ENCODE measurements at regions not wholly inside any gene's neighbourhood (a gene's known extent, or its start where the extent isn't known, plus 50 kb on each side); places are given as distances from the start of the nearest gene placed in this dataset.

DNA sequence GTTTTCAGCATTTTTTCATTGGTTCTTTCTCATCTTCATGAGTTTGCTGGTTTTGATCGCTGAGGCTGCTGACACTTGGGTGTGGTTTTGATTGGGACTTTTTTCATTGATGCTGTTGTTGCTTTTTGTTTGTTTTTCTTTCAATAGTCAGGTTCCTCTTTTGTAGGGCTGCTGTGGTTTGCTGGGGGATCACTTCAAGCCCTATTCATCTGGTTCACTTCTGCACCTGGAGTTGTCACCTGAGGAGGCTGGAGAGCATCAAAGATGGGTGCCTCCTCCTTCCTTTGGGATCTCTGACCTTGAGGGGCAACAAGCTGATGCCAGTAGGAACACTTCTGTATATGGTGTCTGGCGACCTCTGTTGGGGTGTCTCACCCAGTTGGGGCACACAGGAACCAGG is 1279.9 kb upstream of the TMPRSS15 start:
- no peak for DNase-seq (ENCODE audit: low read depth)

- no peak for DNase-seq (ENCODE audit: low read depth)
These were observed 1280.7 kb upstream of the TMPRSS15 start for GRCh38 chr21:19684328-19684727.

GRCh38 chr21:19692231-19692630 is 1288.6 kb upstream of the TMPRSS15 start:
- no peak for DNase-seq (ENCODE audit: low read depth)

DNA sequence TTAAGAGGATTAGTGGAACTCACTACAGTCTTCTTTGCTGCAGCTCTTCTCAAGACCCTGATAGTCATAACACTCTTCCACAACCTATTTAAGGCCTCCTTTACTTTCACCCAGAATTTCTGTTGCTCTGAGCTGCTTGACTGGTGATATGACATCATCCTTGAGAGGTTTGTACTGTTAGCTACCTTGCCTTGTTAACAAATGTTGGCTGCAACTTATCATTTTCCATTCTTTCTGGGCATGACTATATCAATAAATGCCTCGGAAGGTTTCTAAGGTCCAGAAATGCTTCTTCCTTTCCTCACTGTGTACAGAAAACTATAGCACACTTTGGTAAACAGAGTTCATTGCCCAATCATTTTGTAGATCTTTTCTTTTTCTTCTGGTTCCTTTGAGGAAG is 1292.2 kb upstream of the TMPRSS15 start:
- no peak for DNase-seq (ENCODE audit: low read depth)

- DNase-seq (ENCODE audit: low read depth): no peak
These were observed 1296.9 kb upstream of the TMPRSS15 start for GRCh38 chr21:19700476-19700875.

- no peak for DNase-seq (ENCODE audit: low read depth)
These were observed 1295.5 kb upstream of the NCAM2 start for GRCh38 chr21:19702726-19703125.

DNA sequence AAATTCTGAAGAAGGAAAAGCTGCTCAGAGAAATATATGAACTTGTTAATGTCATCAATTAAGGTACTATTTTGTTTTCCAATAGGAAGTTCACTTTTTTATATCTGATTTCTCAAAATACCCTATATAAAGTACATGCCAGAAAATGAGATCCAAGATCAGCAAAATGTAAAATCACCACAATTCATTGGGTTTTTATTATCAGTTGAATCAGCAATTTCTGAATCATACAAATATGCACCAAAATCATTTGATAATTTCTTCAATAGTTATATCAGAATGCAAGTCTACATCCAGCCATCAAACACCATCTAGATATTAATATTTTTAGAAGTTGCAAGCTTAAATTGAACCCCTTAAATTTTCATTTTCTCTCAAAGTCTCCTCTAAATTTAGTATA is 1293.4 kb upstream of the NCAM2 start:
- DNase-seq (ENCODE audit: low read depth): no peak

DNA sequence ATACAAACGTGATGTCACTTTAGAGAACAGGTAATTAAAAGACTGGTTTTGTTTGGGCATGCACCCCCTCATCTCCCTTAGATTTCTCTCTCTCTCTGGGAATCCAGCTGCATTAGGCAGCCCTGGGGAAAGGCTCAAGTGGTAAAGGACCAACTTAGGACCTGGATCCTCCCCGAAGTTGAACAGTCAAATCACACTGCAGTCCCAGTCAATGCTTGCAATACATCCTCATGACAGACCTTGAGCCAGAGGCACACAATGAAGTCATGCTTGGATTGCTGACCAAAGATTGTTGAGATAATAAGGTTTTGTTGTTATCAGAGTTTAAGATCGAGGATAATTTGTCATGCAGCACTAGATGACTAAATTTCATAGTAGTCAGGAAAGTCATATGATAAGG is 1285.8 kb upstream of the NCAM2 start:
- no peak for DNase-seq (ENCODE audit: low read depth)

GRCh38 chr21:19713313-19713712 is 1284.9 kb upstream of the NCAM2 start:
- DNase-seq (ENCODE audit: low read depth): no peak

DNA sequence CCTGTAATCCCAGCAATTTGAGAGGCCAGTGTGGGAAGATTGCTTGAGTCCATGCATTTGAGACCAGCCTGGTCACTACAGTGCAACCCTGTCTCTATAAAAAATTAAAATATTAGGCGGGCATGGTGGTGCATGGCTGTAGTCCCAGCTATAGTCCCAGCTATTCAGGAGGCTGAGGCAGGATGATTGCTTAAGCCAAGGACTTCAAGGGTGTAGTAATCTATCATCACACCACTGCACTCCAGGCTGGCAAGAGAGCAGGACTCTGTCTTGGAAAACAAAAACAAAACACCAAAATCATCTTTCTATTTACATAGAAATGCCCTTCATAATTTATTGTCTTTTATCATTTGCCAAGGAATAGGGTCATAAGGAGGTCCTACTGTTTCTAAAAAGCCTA is 1274.1 kb upstream of the NCAM2 start:
- DNase-seq (ENCODE audit: low read depth): no peak

DNA sequence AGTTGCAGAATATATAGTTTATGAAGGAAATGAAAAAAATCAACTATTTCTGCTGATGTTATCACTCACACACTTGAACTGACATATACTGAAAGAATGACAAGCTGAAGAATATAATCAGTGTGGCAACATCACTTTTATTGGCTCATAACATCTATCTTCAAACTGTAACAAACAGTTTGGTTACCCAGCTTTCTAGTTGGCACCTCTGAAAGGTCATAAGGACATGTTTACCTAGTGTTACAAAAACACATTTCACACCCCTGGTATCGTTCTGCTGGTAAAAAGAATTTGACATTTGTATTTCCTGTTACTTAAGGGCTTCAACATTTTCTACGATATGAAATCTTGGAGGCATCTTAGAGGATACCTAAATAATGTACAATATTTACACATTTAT is 1267.0 kb upstream of the NCAM2 start:
- DNase-seq (ENCODE audit: low read depth): no peak

- no peak for DNase-seq (ENCODE audit: low read depth)
These were observed 1238.4 kb upstream of the NCAM2 start for GRCh38 chr21:19759836-19760235.

DNA sequence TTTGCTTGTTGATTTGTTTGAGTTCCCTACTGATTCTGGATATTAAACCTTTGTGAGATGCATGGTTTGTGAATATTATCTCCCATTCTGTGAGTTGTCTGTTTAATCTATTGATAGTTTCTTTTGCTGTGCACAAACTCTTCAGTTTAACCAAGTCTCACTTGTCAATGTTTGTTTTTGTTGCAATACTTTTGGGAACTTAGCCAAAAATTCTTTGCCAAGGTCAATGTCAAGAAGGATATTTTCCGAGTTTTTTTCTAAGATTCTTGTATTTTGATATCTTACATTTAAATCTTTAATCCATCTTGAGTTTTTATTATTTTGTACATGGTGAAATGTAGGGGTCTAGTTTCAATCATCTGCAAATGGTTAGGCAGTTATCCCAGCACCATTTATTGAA is 1230.7 kb upstream of the NCAM2 start:
- DNase-seq (ENCODE audit: low read depth): no peak

GRCh38 chr21:19771881-19772280 is 1226.3 kb upstream of the NCAM2 start:
- DNase-seq (ENCODE audit: low read depth): no peak

GRCh38 chr21:19776076-19776475 is 1222.1 kb upstream of the NCAM2 start:
- no peak for DNase-seq (ENCODE audit: low read depth)

GRCh38 chr21:19781881-19782652 is 1216.1 kb upstream of the NCAM2 start:
- DNase-seq (ENCODE audit: low read depth): no peak

DNA sequence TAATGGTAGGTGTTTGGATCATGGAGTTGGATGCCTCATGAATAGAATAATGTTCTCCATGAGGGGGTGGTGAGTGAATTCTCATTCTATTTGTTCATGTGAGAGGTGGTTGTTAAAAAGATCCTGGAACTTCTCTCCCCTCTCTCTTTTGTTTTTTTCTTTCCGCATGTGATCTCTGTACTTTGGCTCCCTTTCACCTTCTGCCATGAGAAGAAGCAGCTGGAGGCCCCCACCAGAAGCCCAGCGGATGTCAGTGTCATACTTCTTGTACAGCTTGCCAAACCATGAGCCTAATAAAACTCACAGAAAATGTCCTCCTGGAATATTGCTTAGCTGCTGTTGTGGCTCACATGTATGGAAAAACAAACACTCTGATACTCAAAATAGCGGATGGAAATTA is 1212.3 kb upstream of the NCAM2 start:
- no peak for DNase-seq (ENCODE audit: low read depth)

DNA sequence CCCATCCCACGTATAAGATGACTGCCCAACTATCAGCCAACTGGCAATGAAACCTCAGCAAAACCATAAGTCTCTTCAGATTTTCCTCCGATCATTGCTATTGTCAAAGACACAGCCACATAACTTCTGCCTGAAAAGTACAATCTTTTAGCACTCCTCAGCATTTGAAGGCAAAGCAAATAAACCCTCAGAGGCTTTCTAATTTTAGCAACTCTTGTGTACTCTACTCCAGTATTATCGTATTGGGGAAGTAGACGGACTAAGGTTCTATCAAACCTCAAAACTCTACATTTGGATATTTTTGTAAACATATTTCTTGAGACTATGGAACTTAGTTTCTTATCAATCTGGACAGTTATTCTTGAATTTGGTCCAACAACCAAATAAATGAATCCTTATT is 1206.2 kb upstream of the NCAM2 start:
- no peak for DNase-seq (ENCODE audit: low read depth)

DNA sequence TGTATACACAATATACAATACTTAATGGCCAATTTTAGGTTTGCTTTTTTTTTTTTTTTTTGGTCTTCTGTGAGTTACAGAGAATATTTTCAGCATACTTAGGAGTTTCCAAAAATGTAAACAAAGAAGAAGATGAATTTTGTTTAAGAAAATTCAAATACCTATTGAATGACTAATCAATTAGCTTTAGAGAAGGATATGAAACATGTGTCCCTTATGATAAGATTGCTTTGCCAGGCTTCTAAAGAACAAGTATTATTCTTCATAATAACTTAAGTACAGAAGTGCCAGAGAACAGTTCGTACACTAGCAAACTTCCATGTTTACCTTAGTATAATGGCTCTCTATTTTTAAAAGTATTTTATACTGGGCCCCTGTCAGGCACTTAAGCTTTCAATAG is 1191.0 kb upstream of the NCAM2 start:
- DNase-seq (ENCODE audit: low read depth): no peak

- no peak for DNase-seq (ENCODE audit: low read depth)
These were observed 1187.4 kb upstream of the NCAM2 start for GRCh38 chr21:19810779-19811178.

DNA sequence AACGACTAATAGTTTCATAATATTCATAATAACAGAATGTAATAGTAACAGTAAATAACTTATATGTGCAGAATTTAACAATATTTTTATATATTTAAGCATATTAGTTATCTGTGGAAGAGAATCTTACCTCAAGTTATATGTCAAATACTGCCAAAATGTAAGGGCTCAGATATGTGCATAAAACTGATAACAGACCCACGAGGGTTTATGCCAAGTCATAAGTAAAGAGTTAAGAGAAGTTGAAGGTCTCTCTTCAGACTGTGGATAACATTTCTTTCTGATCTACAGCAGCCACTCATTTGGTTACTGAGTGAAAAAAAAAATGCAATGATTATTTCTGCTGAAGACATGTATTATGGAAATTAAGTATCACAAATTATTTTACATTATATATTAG is 1167.8 kb upstream of the NCAM2 start:
- no peak for DNase-seq (ENCODE audit: low read depth)

- DNase-seq (ENCODE audit: low read depth): no peak
These were observed 1165.7 kb upstream of the NCAM2 start for GRCh38 chr21:19832551-19832950.

DNA sequence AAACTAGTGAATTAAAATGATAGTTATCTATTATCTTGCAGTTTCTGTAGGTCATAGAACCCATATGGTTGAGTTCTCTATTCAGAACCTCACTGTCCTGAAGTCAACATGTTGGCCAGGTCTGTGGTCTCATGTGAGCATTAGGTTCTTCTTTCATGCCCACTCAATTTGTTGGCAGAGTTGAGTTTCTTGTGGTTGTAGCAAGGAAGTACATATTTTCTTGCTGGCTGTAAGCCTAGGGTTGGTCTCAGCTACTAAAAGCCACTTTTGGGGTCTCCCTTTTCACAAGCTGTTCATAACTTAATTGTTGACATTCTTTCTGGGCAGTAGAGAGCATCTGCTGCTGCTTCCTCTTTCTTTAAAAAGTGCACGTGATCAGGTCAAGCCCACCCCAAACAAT is 1165.1 kb upstream of the NCAM2 start:
- DNase-seq (ENCODE audit: low read depth): no peak

GRCh38 chr21:19842601-19843000 is 1155.6 kb upstream of the NCAM2 start:
- DNase-seq (ENCODE audit: low read depth): no peak

DNA sequence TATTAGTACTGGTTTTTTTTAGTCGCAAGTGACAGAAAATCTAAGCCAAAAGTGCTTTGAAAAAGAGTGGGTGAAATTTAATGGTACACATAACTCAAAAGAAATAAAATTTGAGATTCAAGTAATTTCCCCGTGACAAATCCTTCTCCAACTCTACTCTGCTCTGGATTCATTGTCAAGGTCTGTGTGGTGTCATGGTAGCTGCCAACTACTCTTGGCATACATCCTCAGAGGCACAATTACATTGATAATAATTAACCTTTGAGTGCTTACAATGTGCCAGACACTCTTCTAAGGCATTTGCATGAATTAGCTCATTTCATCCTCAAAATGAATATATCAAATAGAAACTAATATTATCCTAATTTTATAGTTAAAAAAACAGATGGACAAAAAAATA is 1153.9 kb upstream of the NCAM2 start:
- DNase-seq (ENCODE audit: low read depth): no peak
